GM12891 (cell line): ENCODE measurements at regions not wholly inside any gene's neighbourhood (a gene's known extent, or its start where the extent isn't known, plus 50 kb on each side); places are given as distances from the start of the nearest gene placed in this dataset.

ENCODE experiments used
- DNase-seq: peaks from one replicate; pipeline ENCODE4 v3.0.0; 2011; ENCODE audit warnings: low spot score; ENCODE audit not compliant: insufficient read length
- FAIRE-seq: peaks from 2 replicates; lab custom pipeline; 2011; peaks lifted over from hg19 to GRCh38; lab: Jason Lieb, UNC
- PAX5 ChIP-seq: IDR thresholded peaks from 2 replicates; pipeline ENCODE4 v1.6.1; 2011; ENCODE audit warnings: low read length, moderate library complexity, mild to moderate bottlenecking; ENCODE audit not compliant: insufficient read depth, severe bottlenecking
- POLR2A ChIP-seq: IDR thresholded peaks from 2 replicates; pipeline ENCODE4 v1.6.1; 2011; ENCODE audit warnings: low read depth, low read length, control low read depth
- POLR2AphosphoS5 ChIP-seq: IDR thresholded peaks from 2 replicates; pipeline ENCODE4 v1.6.1; 2011; ENCODE audit warnings: low read depth, low read length, control low read depth
- POU2F2 ChIP-seq: IDR thresholded peaks from 2 replicates; pipeline ENCODE4 v1.6.1; 2011; ENCODE audit warnings: low read depth, mild to moderate bottlenecking, control low read depth, low read length, moderate library complexity
- SPI1 ChIP-seq: IDR thresholded peaks from 2 replicates; pipeline ENCODE4 v1.6.1; 2011; ENCODE audit warnings: low read depth, low read length, control low read depth
- TAF1 ChIP-seq: IDR thresholded peaks from 2 replicates; pipeline ENCODE4 v1.6.1; 2011; ENCODE audit warnings: low read depth, low read length, control low read depth

DNA sequence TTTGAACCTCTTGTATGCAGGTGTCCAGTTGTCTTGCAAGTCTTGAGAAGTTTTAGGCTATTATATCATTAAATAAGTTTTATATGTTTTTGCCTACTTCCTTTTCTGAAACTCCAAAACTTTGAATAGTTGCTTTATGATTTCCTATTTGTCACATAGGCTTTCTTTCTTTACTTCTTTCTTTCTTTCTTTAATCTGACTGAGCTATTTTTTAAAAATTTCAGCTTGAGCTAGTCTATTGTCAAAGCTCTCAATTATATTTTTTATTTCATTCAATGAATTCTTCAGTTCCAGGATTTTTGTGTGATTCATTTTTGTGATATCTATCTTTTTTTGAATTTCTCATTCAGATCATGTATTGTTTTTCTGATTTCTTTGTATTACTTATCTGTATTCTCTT lies 102.1 kb upstream of the TMEM178A start:
- FAIRE-seq (no peak), DNase-seq (no peak)
- no peak for TF ChIP-seq SPI1
- no peak for TF ChIP-seq POLR2A

DNA sequence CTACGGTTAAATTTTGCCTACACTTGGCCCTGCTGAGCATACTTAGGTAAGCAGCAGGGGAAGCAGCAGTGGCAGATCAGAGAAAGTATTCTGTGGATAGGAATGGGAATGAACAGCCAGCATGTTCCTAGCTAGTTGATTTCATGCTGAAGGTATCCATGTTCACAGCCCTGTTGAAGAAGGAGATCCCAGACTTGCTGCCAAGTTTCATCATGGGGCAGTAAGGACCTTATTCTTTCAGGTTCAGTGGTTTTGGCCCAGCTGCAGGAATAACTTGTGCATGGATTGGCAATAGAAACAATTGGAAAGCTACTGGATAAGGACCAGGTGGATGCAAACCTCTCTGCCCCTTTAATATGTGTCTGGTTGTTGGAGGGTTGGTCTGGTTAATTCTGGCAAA lies 98.2 kb upstream of the TMEM178A start:
- TF ChIP-seq POLR2AphosphoS5 (no peak), TAF1 (no peak), POU2F2 (no peak), POLR2A (no peak), SPI1 (no peak), PAX5 (no peak)
- no peak for DNase-seq
- no peak for FAIRE-seq

DNA sequence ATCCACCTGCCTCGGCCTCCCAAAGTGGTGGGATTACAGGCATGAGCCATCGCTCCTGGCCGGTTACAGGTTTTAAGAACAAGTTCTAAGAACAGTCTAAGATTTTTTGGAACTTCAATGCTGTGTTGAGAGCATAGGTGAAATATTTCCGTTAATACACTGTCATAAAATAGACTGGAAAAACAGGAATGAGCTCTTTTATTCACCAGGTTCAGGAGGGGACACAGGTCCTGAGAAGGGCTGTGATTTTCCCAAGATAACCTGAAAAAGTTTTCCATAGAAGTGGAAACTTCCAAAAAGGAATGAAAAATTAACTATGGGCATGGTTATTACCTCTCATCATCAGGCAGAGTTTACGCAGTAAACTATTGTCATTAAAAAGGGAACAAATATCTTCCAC lies 97.6 kb upstream of the TMEM178A start:
- DNase-seq (no peak), FAIRE-seq (no peak)
- TF ChIP-seq TAF1 (no peak), SPI1 (no peak), POLR2A (no peak), POLR2AphosphoS5 (no peak), PAX5 (no peak), POU2F2 (no peak)

DNA sequence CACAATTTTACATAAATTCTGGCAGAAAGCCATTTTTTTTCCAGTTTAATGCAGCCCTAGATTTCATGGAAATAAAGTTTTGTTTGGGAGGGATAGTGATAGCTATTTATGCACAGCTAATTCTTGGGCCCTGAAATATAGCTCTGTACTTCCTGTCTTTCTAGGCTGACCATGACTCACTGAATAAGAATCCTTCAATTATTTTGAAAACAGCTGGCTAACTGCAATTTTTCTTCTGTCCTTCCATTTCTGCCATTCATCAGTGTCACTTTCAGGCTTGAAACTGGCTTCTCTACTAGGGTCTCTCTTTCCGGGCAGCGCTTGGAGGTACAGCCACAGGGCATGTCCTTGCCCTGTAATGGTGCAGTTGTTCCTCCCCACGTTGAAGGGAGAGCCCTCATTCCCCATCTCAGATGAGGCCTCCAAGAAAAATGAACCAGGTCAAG lies 97.1 kb upstream of the TMEM178A start:
- FAIRE-seq (no peak), DNase-seq (no peak)
- TF ChIP-seq POU2F2 (no peak), PAX5 (no peak), TAF1 (no peak), SPI1 (no peak), POLR2AphosphoS5 (no peak), POLR2A (no peak)

DNA sequence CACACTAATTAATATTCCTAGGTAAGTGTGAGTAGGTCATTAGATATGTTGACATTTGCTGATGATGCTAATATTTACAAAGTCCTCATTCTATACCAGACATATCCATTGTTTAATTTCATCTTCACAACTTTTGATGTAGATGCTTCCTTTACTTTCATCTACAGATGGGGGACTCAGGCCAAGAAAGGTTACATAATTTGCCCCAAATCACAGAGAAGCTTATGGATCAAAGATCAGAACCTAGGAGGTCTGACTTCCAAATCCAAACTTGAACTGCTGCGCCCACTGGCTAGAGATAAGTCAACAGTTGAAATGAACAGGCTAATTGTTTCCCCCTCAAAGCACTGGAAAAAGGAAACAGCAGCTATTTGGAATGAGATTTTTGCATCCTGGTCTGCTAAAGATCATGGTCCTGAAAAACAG lies 95.6 kb upstream of the TMEM178A start:
- DNase-seq: no peak
- no peak for FAIRE-seq
- no peak for TF ChIP-seq TAF1
- no peak for TF ChIP-seq POLR2AphosphoS5
- no peak for TF ChIP-seq POU2F2
- no peak for TF ChIP-seq POLR2A
- no peak for TF ChIP-seq SPI1
- TF ChIP-seq PAX5: no peak

DNA sequence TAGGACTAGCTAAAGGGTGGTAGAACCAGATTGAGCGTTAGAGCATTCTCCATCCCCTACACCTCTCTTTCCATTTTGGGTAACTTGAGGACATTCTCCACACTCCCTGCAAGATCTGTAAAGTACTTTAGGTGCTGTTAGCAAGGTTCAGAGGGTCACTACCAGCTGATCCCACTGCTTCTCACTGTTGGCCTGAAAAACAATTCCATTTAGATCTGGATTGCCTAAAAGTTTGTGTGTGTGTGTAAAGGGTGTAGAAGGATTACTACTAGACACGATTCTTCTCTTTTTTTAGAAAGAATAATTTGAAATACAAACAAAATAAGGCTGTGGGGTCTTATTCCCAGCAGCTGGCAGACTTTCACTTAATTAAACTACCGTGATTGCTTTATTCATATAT lies 95.1 kb upstream of the TMEM178A start:
- TF ChIP-seq POU2F2: no peak
- TF ChIP-seq PAX5: no peak
- no peak for TF ChIP-seq POLR2A
- TF ChIP-seq TAF1: no peak
- no peak for TF ChIP-seq SPI1
- TF ChIP-seq POLR2AphosphoS5: no peak
- FAIRE-seq: no peak
- no peak for DNase-seq

DNA sequence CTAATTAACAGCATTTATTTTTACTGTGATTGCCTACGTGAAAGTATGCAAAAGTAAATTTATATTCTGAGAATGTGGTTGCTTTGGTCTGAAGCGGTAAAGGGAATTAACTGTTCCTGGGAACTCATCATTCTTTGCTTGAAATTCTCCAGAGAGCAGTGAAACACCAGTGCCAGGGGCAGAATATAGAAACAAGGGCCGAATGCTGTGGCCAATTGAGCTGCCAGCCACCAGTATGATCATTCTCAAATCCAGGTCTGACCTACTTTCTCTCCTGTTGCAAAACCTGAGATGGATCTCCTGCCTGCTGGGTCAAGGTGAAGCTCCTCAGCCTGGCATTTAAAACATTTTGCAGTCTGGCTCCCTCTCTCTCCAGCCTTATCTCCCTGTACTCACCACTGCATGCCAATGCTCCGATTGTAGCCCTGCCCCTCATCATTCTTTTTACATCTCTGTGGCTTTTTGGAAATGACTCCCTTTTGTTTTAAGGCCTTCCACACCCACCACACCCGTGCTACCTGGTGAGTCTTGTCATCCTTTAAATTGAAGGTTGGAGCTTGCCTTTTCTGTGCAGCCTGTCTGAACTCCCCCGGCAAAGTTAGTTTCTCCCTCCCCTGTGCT lies 94.5 kb upstream of the TMEM178A start:
- DNase-seq: no peak
- TF ChIP-seq POU2F2 (no peak), POLR2A (no peak), POLR2AphosphoS5 (no peak), PAX5 (no peak), SPI1 (no peak), TAF1 (no peak)
- no peak for FAIRE-seq

DNA sequence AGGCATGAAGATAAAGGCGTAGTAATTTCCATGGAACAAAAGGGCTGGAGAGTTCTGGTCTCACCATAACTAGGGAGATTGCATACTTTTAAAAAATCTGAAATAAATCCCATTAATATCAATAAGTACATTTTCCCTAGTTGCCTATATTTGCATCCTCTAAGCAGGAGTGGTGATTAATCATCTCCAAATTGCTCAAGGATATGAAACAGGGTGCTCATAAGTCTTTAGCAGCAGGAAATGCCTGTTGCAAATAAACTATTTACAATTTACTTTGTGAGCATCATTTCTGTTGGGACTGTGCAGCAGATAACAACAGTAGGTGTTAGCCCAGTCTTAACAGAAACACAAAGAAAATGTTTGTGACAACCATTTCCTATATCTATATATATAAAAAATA lies 92.4 kb upstream of the TMEM178A start:
- TF ChIP-seq POU2F2 (no peak), POLR2AphosphoS5 (no peak), POLR2A (no peak), SPI1 (no peak), TAF1 (no peak), PAX5 (no peak)
- DNase-seq (no peak), FAIRE-seq (no peak)

DNA sequence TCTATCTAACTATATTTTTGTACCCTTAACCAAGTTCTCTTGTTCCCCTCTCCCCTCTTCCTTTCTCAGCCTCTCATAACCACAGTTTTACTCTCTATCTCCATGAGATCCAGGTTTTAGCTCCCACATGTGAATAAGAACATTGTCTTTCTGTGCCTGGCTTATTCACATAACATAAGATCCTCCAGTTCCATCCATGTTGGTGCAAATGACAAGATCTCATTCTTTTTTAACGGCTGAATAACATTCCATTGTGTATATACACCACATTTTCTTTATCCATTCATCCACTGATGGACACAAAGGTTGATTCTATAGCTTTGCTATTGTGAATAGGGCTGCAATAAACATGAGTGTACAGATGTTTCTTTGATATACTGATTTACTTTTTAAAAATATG lies 83.9 kb upstream of the TMEM178A start:
- DNase-seq (no peak), FAIRE-seq (no peak)
- no peak for TF ChIP-seq SPI1

DNA sequence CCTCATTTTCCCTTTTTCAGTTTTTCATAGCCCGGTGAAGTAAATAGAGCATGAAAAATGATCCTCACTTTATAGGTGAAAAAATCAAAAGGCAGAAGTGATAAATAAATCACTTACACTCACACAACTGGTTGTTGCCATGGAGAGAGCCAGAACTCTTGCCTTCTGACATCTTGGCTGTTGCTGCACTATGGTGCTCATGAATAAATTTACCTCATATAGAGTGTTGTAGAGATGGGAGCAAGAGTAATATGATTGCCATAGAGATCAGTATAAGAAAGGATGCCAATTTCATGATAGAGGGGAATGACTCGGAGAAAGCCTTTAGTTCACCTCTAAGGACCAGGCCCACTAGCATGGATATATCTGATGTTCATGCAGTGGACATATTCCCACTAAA lies 82.5 kb upstream of the TMEM178A start:
- DNase-seq: no peak
- TF ChIP-seq SPI1: no peak
- no peak for TF ChIP-seq TAF1
- TF ChIP-seq PAX5: no peak
- no peak for TF ChIP-seq POLR2A
- no peak for FAIRE-seq

DNA sequence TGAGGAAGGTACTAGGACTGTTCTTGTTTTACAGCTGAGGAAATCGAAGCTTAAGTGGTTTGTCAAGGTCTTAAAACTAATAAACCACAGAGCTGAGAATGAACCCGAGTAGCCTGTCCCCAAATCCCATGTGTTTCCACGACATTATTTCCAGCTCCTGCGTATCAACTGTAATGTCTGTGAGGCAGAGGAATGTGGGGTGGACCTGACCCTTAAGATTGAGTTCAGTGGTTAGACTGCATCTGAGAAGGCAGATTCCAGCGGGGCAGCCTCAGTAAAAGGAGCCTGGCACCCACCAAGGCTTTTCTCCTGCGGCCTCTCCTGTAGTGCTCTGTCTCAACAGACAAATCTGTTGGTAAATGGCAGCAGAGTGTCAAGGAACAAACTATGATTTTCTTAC lies 81.9 kb upstream of the TMEM178A start:
- DNase-seq: no peak
- FAIRE-seq: no peak
- TF ChIP-seq PAX5 (no peak), TAF1 (no peak), POLR2AphosphoS5 (no peak), SPI1 (no peak), POU2F2 (no peak), POLR2A (no peak)
